ENCODE measurements at regions not wholly inside any gene's neighbourhood (a gene's known extent, or its start where the extent isn't known, plus 50 kb on each side); places are given as distances from the start of the nearest gene placed in this dataset.
A peak's percentile ranks its signal among the peaks of the same experiment; 100 is the strongest.

- H3K36me3 ChIP-seq, result no peaks in the 10 kb centered on the region
- H3K4me3 ChIP-seq, result no peak overlapping the region
- no peak for ATAC-seq
- no peak for DNase-seq
- no peaks in the 10 kb centered on the region for H3K4me1 ChIP-seq
- no peaks in the 10 kb centered on the region for H3K27me3 ChIP-seq
- H3K9me3 ChIP-seq, result no peaks in the 10 kb centered on the region
- intact Hi-C loops (cut with DNase I), result no loop called here
- no peak overlapping the region for H3K27ac ChIP-seq
- TF ChIP-seq CTCF (IDR thresholded peaks at IDR 0.05), result no peak
Observed at GRCh38 chr21:19034041-19034440, 630.5 kb upstream of the TMPRSS15 start.

GRCh38 chr21:19034560-19034959 lies 631.0 kb upstream of the TMPRSS15 start:
- no peaks in the 10 kb centered on the region for H3K4me1 ChIP-seq
- no peak overlapping the region for H3K27ac ChIP-seq
- ATAC-seq (no peak), DNase-seq (no peak)
- intact Hi-C loops (cut with DNase I), result no loop called here
- H3K27me3 ChIP-seq, result no peaks in the 10 kb centered on the region
- H3K4me3 ChIP-seq, result no peak overlapping the region
- no peak for TF ChIP-seq CTCF (IDR thresholded peaks at IDR 0.05)
- no peaks in the 10 kb centered on the region for H3K9me3 ChIP-seq
- H3K36me3 ChIP-seq, result no peaks in the 10 kb centered on the region

GRCh38 chr21:19045876-19046275 lies 642.3 kb upstream of the TMPRSS15 start:
- TF ChIP-seq CTCF (IDR thresholded peaks at IDR 0.05), result no peak
- Histone ChIP-seq H3K27me3 (no peaks in the 10 kb centered on the region), H3K36me3 (no peaks in the 10 kb centered on the region), H3K4me3 (no peak overlapping the region), H3K4me1 (no peaks in the 10 kb centered on the region), H3K27ac (no peak overlapping the region), H3K9me3 (no peaks in the 10 kb centered on the region)
- no peak for DNase-seq
- intact Hi-C loops (cut with DNase I), result no loop called here
- no peak for ATAC-seq

GRCh38 chr21:19048098-19048672 lies 644.6 kb upstream of the TMPRSS15 start:
- H3K27ac ChIP-seq, result no peak overlapping the region
- no peaks in the 10 kb centered on the region for H3K9me3 ChIP-seq
- no peak for TF ChIP-seq CTCF (IDR thresholded peaks at IDR 0.05)
- H3K4me1 ChIP-seq, result no peaks in the 10 kb centered on the region
- H3K27me3 ChIP-seq, result no peaks in the 10 kb centered on the region
- no peak overlapping the region for H3K4me3 ChIP-seq
- intact Hi-C loops (cut with DNase I), result no loop called here
- no peak for ATAC-seq
- no peak for DNase-seq
- H3K36me3 ChIP-seq, result no peaks in the 10 kb centered on the region

GRCh38 chr21:19049567-19049966 lies 646.0 kb upstream of the TMPRSS15 start:
- no peak for ATAC-seq
- H3K27me3 ChIP-seq, result no peaks in the 10 kb centered on the region
- TF ChIP-seq CTCF (IDR thresholded peaks at IDR 0.05), result no peak
- DNase-seq, result no peak
- no peaks in the 10 kb centered on the region for H3K9me3 ChIP-seq
- intact Hi-C loops (cut with DNase I), result no loop called here
- no peaks in the 10 kb centered on the region for H3K4me1 ChIP-seq
- H3K27ac ChIP-seq, result no peak overlapping the region
- H3K36me3 ChIP-seq, result no peaks in the 10 kb centered on the region
- no peak overlapping the region for H3K4me3 ChIP-seq

GRCh38 chr21:19065164-19065563 lies 661.6 kb upstream of the TMPRSS15 start:
- H3K27ac ChIP-seq, result no peak overlapping the region
- H3K27me3 ChIP-seq, result no peaks in the 10 kb centered on the region
- ATAC-seq, result peak; percentile 38
- no peaks in the 10 kb centered on the region for H3K36me3 ChIP-seq
- no peaks in the 10 kb centered on the region for H3K4me1 ChIP-seq
- no peak for TF ChIP-seq CTCF (IDR thresholded peaks at IDR 0.05)
- intact Hi-C loops (cut with DNase I), result no loop called here
- H3K9me3 ChIP-seq, result no peaks in the 10 kb centered on the region
- DNase-seq, result no peak
- no peak overlapping the region for H3K4me3 ChIP-seq
